Posterior vena cava (tissue), 2 donors: ENCODE measurements at regions not wholly inside any gene's neighbourhood (a gene's known extent, or its start where the extent isn't known, plus 50 kb on each side); places are given as distances from the start of the nearest gene placed in this dataset.

ENCODE experiments used
- DNase-seq: peaks from one replicate; pipeline ENCODE4 v3.0.0-alpha.2; 2020; ENCODE audit warnings: low spot score
- intact Hi-C, 2 donors: fragments of 100-400 bp; cut with DNase I; formaldehyde crosslinking; loops; one replicate each; pipeline versions ENCODE4 v1.14.1 to v1.14.2; 2022 to 2023
- donor health status: DM: yes; HTN: yes; CAD: no.
- donor health status: DM: yes; HTN: yes; CAD: no.

GRCh38 chr1:208557723-208558094, 313.5 kb upstream of the PLXNA2 start:
- DNase-seq = no peak
- intact Hi-C loops = no loop called here

GRCh38 chr1:208559597-208560329, 315.6 kb upstream of the PLXNA2 start:
- no peak for DNase-seq
- intact Hi-C loops = no loop called here

GRCh38 chr1:208562151-208562960, 318.2 kb upstream of the PLXNA2 start:
- intact Hi-C loops = no loop called here
- DNase-seq = no peak

- intact Hi-C loops = no loop called here
- DNase-seq = no peak
Measured at GRCh38 chr1:208564466-208564865, 320.3 kb upstream of the PLXNA2 start.

- intact Hi-C loops = no loop called here
Measured at GRCh38 chr1:208565756-208566440, 321.7 kb upstream of the PLXNA2 start.

GRCh38 chr1:208569181-208569580, 325.0 kb upstream of the PLXNA2 start:
- DNase-seq = no peak
- intact Hi-C loops = no loop called here

More at GRCh38 chr1:208565756-208566440, 321.7 kb upstream of the PLXNA2 start:
- DNase-seq = no peak

- intact Hi-C loops = no loop called here
- DNase-seq = no peak
Measured at GRCh38 chr1:208570362-208570761, 326.2 kb upstream of the PLXNA2 start.

GRCh38 chr1:208576425-208576824, 332.2 kb upstream of the PLXNA2 start:
- intact Hi-C loops = no loop called here
- no peak for DNase-seq

GRCh38 chr1:208577381-208577905, 333.3 kb upstream of the PLXNA2 start:
- intact Hi-C loops = no loop called here
- DNase-seq = no peak

- DNase-seq = no peak
- intact Hi-C loops = no loop called here
Measured at GRCh38 chr1:208581209-208581608, 337.0 kb upstream of the PLXNA2 start.

GRCh38 chr1:208581667-208582066, 337.5 kb upstream of the PLXNA2 start:
- intact Hi-C loops = no loop called here
- no peak for DNase-seq

GRCh38 chr1:208584167-208584755, 340.1 kb upstream of the PLXNA2 start:
- DNase-seq = no peak
- intact Hi-C loops = no loop called here

- no peak for DNase-seq
- intact Hi-C loops = no loop called here
Measured at GRCh38 chr1:208587110-208587509, 342.9 kb upstream of the PLXNA2 start.

- DNase-seq = no peak
- intact Hi-C loops = no loop called here
Measured at GRCh38 chr1:208593306-208594006, 349.3 kb upstream of the PLXNA2 start.

- DNase-seq = no peak
- intact Hi-C loops = no loop called here
Measured at GRCh38 chr1:208595236-208595635, 351.1 kb upstream of the PLXNA2 start.

- intact Hi-C loops = no loop called here
- DNase-seq = no peak
Measured at GRCh38 chr1:208595745-208596144, 351.6 kb upstream of the PLXNA2 start.

- intact Hi-C loops = no loop called here
Measured at GRCh38 chr1:208597571-208597970, 353.4 kb upstream of the PLXNA2 start.

GRCh38 chr1:208598021-208598420, 353.8 kb upstream of the PLXNA2 start:
- intact Hi-C loops = no loop called here
- DNase-seq = no peak

More at GRCh38 chr1:208597571-208597970, 353.4 kb upstream of the PLXNA2 start:
- no peak for DNase-seq

- no peak for DNase-seq
- intact Hi-C loops = no loop called here
Measured at GRCh38 chr1:208599063-208599462, 354.9 kb upstream of the PLXNA2 start.
